Caco-2 (cell line): ENCODE measurements at regions not wholly inside any gene's neighbourhood (a gene's known extent, or its start where the extent isn't known, plus 50 kb on each side); places are given as distances from the start of the nearest gene placed in this dataset.

Source experiments
- BruUV-seq: library from RNA; stranded (reverse); fragments of 400-500 nt; replicated peaks from 2 replicates; lab custom pipeline; 2021; lab: Mats Ljungman, UMichigan
- CTCF ChIA-PET: fragments of 300-600 bp; sonication (Branson Sonifier 250); formaldehyde crosslinking; loops from one replicate; lab custom pipeline; 2022; ENCODE audit warnings: antibody characterized with exemption; lab: Charles Lee
- POLR2A ChIA-PET: fragments of 300-600 bp; sonication (Branson Sonifier 250); formaldehyde crosslinking; loops from one replicate; lab custom pipeline; 2022; ENCODE audit warnings: antibody characterized with exemption; lab: Charles Lee
- DNase-seq, 2 experiments: peaks; one replicate each; pipeline versions ENCODE4 v3.0.0 to v3.0.0-alpha.2; 2020 to 2022
- H3K27me3 ChIP-seq: replicated peaks from 2 replicates; pipeline ENCODE4 v1.6.0; 2011; ENCODE audit warnings: low read length; ENCODE audit not compliant: control insufficient read depth, insufficient read depth
- H3K36me3 ChIP-seq: 2 replicates; pipeline ENCODE4 v1.5.1; 2011; ENCODE audit warnings: low read length; ENCODE audit not compliant: control insufficient read depth, insufficient read depth
- H3K4me1 ChIP-seq: fragments of 250-450 bp; sonication (Bioruptor Pico); 2 replicates; pipeline ENCODE4 v1.5.1; 2020; ENCODE audit warnings: mild to moderate bottlenecking
- H3K4me3 ChIP-seq: 2 replicates; pipeline ENCODE4 v1.5.1; 2011; ENCODE audit warnings: low read depth, mild to moderate bottlenecking, control low read depth, low read length
- H3K9me3 ChIP-seq: fragments of 250-450 bp; sonication (Bioruptor Pico); 2 replicates; pipeline ENCODE4 v1.5.1; 2020; ENCODE audit warnings: mild to moderate bottlenecking, moderate library complexity
- H3K27ac Mint-ChIP-seq: one replicate; pipeline ENCODE4 v1.8.0; 2022; ENCODE audit warnings: mixed read lengths; ENCODE audit not compliant: unreplicated experiment
- H3K27me3 Mint-ChIP-seq: one replicate; pipeline ENCODE4 v1.8.0; 2022; ENCODE audit warnings: mixed read lengths; ENCODE audit not compliant: insufficient read depth, unreplicated experiment
- H3K36me3 Mint-ChIP-seq: one replicate; pipeline ENCODE4 v1.8.0; 2022; ENCODE audit warnings: mild to moderate bottlenecking, mixed read lengths; ENCODE audit not compliant: insufficient read depth, unreplicated experiment
- H3K4me1 Mint-ChIP-seq: one replicate; pipeline ENCODE4 v1.8.0; 2022; ENCODE audit warnings: low read depth, mixed read lengths; ENCODE audit not compliant: unreplicated experiment
- H3K4me3 Mint-ChIP-seq: one replicate; pipeline ENCODE4 v1.8.0; 2022; ENCODE audit warnings: mild to moderate bottlenecking, moderate library complexity, mixed read lengths; ENCODE audit not compliant: unreplicated experiment
- H3K9me3 Mint-ChIP-seq: one replicate; pipeline ENCODE4 v1.8.0; 2022; ENCODE audit warnings: mixed read lengths; ENCODE audit not compliant: unreplicated experiment
- intact Hi-C: fragments of 100-400 bp; cut with micrococcal nuclease; formaldehyde crosslinking; loops from one replicate; pipeline ENCODE4 v1.10.0; 2022; ENCODE audit not compliant: unreplicated experiment
- TF ChIP-seq, protein P1 (sequence below), 2 experiments: fragments of 200-600 bp in 1 of 2; IDR thresholded peaks; 1 replicate in 1 of 2; 2 replicates in 1 of 2; pipeline versions ENCODE4 v1.5.1 to v1.8.0; 2011 to 2022; ENCODE audit warnings: antibody characterized with exemption in 1 of 2, control low read depth in 1 of 2, inconsistent platforms in 1 of 2, low read depth in 1 of 2, low read length in 1 of 2, mild to moderate bottlenecking in 1 of 2, moderate library complexity in 1 of 2; ENCODE audit not compliant: insufficient read depth in 1 of 2, severe bottlenecking in 1 of 2, unreplicated experiment in 1 of 2

DNA sequence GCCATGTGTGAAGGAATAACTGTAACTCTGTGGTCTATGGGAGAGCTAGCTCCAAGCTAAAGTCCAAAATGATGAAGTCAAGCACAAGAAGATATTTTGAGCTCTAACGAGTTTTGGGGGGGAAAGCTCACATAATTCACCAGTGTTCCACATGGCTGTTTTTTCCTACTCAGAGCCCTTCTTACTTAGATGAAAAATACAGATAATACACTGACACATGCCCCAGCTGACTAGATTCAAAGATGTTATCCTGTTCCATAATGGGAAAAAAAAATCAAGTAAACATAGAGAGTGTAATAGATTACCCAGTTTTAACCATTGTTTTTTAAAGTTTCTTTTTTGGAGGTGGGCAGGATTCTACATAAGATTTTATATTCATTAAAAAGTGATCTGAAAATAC, 86.6 kb downstream of the PRLHR start:
- no peak for DNase-seq
- no peak overlapping the region for H3K4me3 Mint-ChIP-seq
- BruUV-seq, result no TSS peak
- no peaks in the 10 kb centered on the region for H3K9me3 Mint-ChIP-seq
- no peaks in the 10 kb centered on the region for H3K36me3 Mint-ChIP-seq
- TF ChIP-seq, protein P1, sequence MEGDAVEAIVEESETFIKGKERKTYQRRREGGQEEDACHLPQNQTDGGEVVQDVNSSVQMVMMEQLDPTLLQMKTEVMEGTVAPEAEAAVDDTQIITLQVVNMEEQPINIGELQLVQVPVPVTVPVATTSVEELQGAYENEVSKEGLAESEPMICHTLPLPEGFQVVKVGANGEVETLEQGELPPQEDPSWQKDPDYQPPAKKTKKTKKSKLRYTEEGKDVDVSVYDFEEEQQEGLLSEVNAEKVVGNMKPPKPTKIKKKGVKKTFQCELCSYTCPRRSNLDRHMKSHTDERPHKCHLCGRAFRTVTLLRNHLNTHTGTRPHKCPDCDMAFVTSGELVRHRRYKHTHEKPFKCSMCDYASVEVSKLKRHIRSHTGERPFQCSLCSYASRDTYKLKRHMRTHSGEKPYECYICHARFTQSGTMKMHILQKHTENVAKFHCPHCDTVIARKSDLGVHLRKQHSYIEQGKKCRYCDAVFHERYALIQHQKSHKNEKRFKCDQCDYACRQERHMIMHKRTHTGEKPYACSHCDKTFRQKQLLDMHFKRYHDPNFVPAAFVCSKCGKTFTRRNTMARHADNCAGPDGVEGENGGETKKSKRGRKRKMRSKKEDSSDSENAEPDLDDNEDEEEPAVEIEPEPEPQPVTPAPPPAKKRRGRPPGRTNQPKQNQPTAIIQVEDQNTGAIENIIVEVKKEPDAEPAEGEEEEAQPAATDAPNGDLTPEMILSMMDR (IDR thresholded peaks at IDR 0.05; ENCODE audit: insufficient read depth in 1 of 2, low read depth in 1 of 2, low read length in 1 of 2, severe bottlenecking in 1 of 2, unreplicated experiment in 1 of 2), result no peak
- no peak overlapping the region for H3K4me3 ChIP-seq
- H3K4me1 ChIP-seq, result no peaks in the 10 kb centered on the region
- peaks cover 7% of the 10 kb centered on the region for H3K4me1 Mint-ChIP-seq
- CTCF ChIA-PET, result no interaction called here
- no peaks in the 10 kb centered on the region for H3K27me3 ChIP-seq
- POLR2A ChIA-PET, result no interaction called here
- no peaks in the 10 kb centered on the region for H3K9me3 ChIP-seq
- no peaks in the 10 kb centered on the region for H3K27me3 Mint-ChIP-seq
- no peaks in the 10 kb centered on the region for H3K36me3 ChIP-seq
- intact Hi-C loops, result no loop called here
- no peak overlapping the region for H3K27ac Mint-ChIP-seq

DNA sequence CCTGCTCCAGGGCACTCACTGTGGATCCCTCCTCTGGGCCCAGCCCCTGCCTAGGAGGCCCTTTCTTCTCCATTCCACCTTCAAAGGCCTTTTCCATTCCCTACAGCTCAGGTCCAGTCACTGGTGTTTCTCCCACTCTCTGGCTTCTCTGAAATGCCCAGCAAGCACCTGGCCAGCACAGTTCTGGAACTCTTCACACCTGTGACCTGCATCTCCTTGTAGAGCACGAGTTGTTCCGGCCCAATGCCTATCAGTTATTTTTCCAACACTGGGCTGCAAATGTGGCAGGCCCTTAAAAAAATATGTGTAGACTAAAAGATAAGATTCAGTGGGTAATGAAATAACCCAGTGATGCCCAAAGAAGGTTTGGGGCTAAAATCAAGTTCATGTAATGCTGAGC, 87.1 kb downstream of the PRLHR start:
- H3K27me3 ChIP-seq, result no peaks in the 10 kb centered on the region
- no peaks in the 10 kb centered on the region for H3K9me3 ChIP-seq
- intact Hi-C loops, result no loop called here
- no TSS peak for BruUV-seq
- H3K4me1 ChIP-seq, result no peaks in the 10 kb centered on the region
- no peak overlapping the region for H3K4me3 Mint-ChIP-seq
- H3K9me3 Mint-ChIP-seq, result no peaks in the 10 kb centered on the region
- TF ChIP-seq, protein P1 (IDR thresholded peaks at IDR 0.05; ENCODE audit: insufficient read depth in 1 of 2, low read depth in 1 of 2, low read length in 1 of 2, severe bottlenecking in 1 of 2, unreplicated experiment in 1 of 2), result no peak
- no peaks in the 10 kb centered on the region for H3K36me3 ChIP-seq
- H3K4me1 Mint-ChIP-seq, result peaks cover 11% of the 10 kb centered on the region
- H3K36me3 Mint-ChIP-seq, result no peaks in the 10 kb centered on the region
- POLR2A ChIA-PET, result no interaction called here
- no peak overlapping the region for H3K4me3 ChIP-seq
- DNase-seq, result no peak
- no peaks in the 10 kb centered on the region for H3K27me3 Mint-ChIP-seq
- CTCF ChIA-PET, result no interaction called here
- no peak overlapping the region for H3K27ac Mint-ChIP-seq

GRCh38 chr10:118506671-118507590, 88.5 kb downstream of the PRLHR start:
- Histone ChIP-seq H3K27me3 (no peaks in the 10 kb centered on the region), H3K4me1 (no peaks in the 10 kb centered on the region), H3K9me3 (no peaks in the 10 kb centered on the region), H3K36me3 (no peaks in the 10 kb centered on the region), H3K4me3 (no peak overlapping the region)
- H3K4me1 Mint-ChIP-seq, result peaks cover 11% of the 10 kb centered on the region
- H3K27ac Mint-ChIP-seq, result no peak overlapping the region
- H3K36me3 Mint-ChIP-seq, result no peaks in the 10 kb centered on the region
- ChIA-PET POLR2A (no interaction called here), CTCF (no interaction called here)
- no peak overlapping the region for H3K4me3 Mint-ChIP-seq
- no peak for DNase-seq
- H3K9me3 Mint-ChIP-seq, result no peaks in the 10 kb centered on the region
- intact Hi-C loops, result no loop called here
- TF ChIP-seq, protein P1 (IDR thresholded peaks at IDR 0.05; ENCODE audit: insufficient read depth in 1 of 2, low read depth in 1 of 2, low read length in 1 of 2, severe bottlenecking in 1 of 2, unreplicated experiment in 1 of 2), result no peak
- no peaks in the 10 kb centered on the region for H3K27me3 Mint-ChIP-seq
- BruUV-seq, result no TSS peak
